PC-3 (cell line): ENCODE measurements at regions not wholly inside any gene's neighbourhood (a gene's known extent, or its start where the extent isn't known, plus 50 kb on each side); places are given as distances from the start of the nearest gene placed in this dataset.

ENCODE experiments used
- ATAC-seq: fragments of 200-7000 bp; cut with Tn5 transposase; 2 replicates; pipeline ENCODE4 v1.9.1; 2020; ENCODE audit warnings: mild to moderate bottlenecking, moderate library complexity
- BruUV-seq: library from RNA; stranded (reverse); fragments of 400-500 nt; replicated peaks from 2 replicates; lab custom pipeline; 2021; lab: Mats Ljungman, UMichigan
- CTCF ChIA-PET: fragments of 300-600 bp; sonication (Branson Sonifier 250); formaldehyde crosslinking; loops from one replicate; lab custom pipeline; 2022; ENCODE audit warnings: antibody characterized with exemption; lab: Charles Lee
- POLR2A ChIA-PET: fragments of 300-600 bp; sonication (Branson Sonifier 250); formaldehyde crosslinking; loops from one replicate; lab custom pipeline; 2022; ENCODE audit warnings: antibody characterized with exemption; ENCODE audit not compliant: unreplicated experiment; lab: Charles Lee
- DNase-seq: peaks from one replicate; pipeline ENCODE4 v3.0.0-alpha.2; 2015
- H2AFZ ChIP-seq: fragments of 300-600 bp; sonication (generic); 2 replicates; pipeline ENCODE4 v1.6.0; 2016; ENCODE audit warnings: antibody characterized with exemption, low read length
- H3F3A ChIP-seq: fragments of 300-600 bp; sonication (generic); one replicate; pipeline ENCODE4 v1.6.0; 2017; ENCODE audit warnings: antibody characterized with exemption, low read length, control low read depth, mild to moderate bottlenecking; ENCODE audit not compliant: unreplicated experiment
- H3K27ac ChIP-seq: fragments of 300-600 bp; sonication (generic); 2 replicates; pipeline ENCODE4 v1.5.1; 2016; ENCODE audit warnings: mild to moderate bottlenecking, low read length
- H3K27me3 ChIP-seq: fragments of 300-600 bp; sonication (generic); 2 replicates; pipeline ENCODE4 v1.6.1; 2016; ENCODE audit warnings: low read length, mixed read lengths
- H3K36me3 ChIP-seq: fragments of 300-600 bp; sonication (generic); 2 replicates; pipeline ENCODE4 v1.6.1; 2016; ENCODE audit warnings: low read depth, mixed run types, low read length, mixed read lengths
- H3K4me1 ChIP-seq: fragments of 300-600 bp; sonication (generic); 2 replicates; pipeline ENCODE4 v1.5.1; 2016; ENCODE audit warnings: low read length; ENCODE audit not compliant: insufficient read depth
- H3K4me2 ChIP-seq: fragments of 300-600 bp; sonication (generic); 2 replicates; pipeline ENCODE4 v1.6.0; 2016; ENCODE audit warnings: low read length
- H3K4me3 ChIP-seq: fragments of 300-600 bp; sonication (generic); 2 replicates; pipeline ENCODE4 v1.5.1; 2016; ENCODE audit warnings: mild to moderate bottlenecking, low read length, mixed read lengths
- H3K79me2 ChIP-seq: fragments of 300-600 bp; sonication (generic); 2 replicates; pipeline ENCODE4 v1.6.1; 2017; ENCODE audit warnings: low read length, mixed read lengths
- H3K9ac ChIP-seq: fragments of 300-600 bp; sonication (generic); 2 replicates; pipeline ENCODE4 v1.6.0; 2016; ENCODE audit warnings: mild to moderate bottlenecking, low read length
- H3K9me2 ChIP-seq: fragments of 300-600 bp; sonication (generic); replicated peaks from 2 replicates; pipeline ENCODE4 v1.6.1; 2016; ENCODE audit warnings: mixed run types, low read length, mixed read lengths
- H3K9me3 ChIP-seq: fragments of 300-600 bp; sonication (generic); 2 replicates; pipeline ENCODE4 v1.6.1; 2016; ENCODE audit warnings: low read length, mixed read lengths
- H4K20me1 ChIP-seq: fragments of 300-600 bp; sonication (generic); 2 replicates; pipeline ENCODE4 v1.6.1; 2016; ENCODE audit warnings: low read length, mixed read lengths
- EZH2 ChIP-seq: fragments of 300-600 bp; sonication (generic); IDR thresholded peaks from one replicate; pipeline ENCODE4 v1.6.1; 2017; ENCODE audit warnings: antibody characterized with exemption, mild to moderate bottlenecking, low read length; ENCODE audit not compliant: unreplicated experiment
- EZH2phosphoT487 ChIP-seq: fragments of 300-600 bp; sonication (generic); IDR thresholded peaks from 2 replicates; pipeline ENCODE4 v1.6.1; 2018; ENCODE audit warnings: mild to moderate bottlenecking, antibody characterized with exemption, low read length, borderline replicate concordance
- intact Hi-C: fragments of 100-400 bp; cut with micrococcal nuclease; formaldehyde crosslinking; loops from 2 replicates; pipeline ENCODE4 v1.9.0; 2023
- TF ChIP-seq, protein P1 (sequence below): fragments of 300-600 bp; sonication (generic); conservative IDR thresholded peaks from 2 replicates; pipeline ENCODE4 v1.5.1; 2017; ENCODE audit warnings: antibody characterized with exemption, low read depth, mild to moderate bottlenecking, low read length

DNA sequence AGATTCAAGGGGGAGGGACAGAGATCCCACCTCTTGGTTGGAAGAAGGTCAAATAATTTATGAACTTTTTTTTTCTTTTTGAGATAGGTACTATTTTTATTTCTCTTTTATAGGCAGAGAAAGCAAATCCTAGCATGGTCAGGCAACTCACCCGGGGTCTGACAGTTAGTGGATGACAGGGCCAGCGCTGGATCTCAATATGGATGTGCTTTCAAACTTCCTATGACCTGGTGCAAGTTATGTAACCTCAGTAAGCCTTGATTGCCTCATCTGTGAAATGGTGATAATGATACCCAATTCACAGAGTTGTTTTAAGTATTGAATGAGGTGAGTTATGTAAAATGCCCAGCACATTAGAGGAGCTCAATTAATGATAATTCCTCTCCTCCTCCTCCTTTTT, 86.8 kb upstream of the MEF2A start:
- Histone ChIP-seq H3K9me3 (no peaks in the 10 kb centered on the region), H3K27me3 (no peaks in the 10 kb centered on the region), H3K4me3 (no peak overlapping the region), H3K79me2 (no peaks in the 10 kb centered on the region), H3K9me2 (no peaks in the 10 kb centered on the region), H3K27ac (no peak overlapping the region), H3K9ac (no peak overlapping the region), H4K20me1 (no peaks in the 10 kb centered on the region), H3F3A (peaks cover 8% of the 10 kb centered on the region), H2AFZ (no peak overlapping the region), H3K36me3 (no peaks in the 10 kb centered on the region), H3K4me1 (peaks cover 27% of the 10 kb centered on the region), H3K4me2 (no peak overlapping the region)
- TF ChIP-seq, protein P1, sequence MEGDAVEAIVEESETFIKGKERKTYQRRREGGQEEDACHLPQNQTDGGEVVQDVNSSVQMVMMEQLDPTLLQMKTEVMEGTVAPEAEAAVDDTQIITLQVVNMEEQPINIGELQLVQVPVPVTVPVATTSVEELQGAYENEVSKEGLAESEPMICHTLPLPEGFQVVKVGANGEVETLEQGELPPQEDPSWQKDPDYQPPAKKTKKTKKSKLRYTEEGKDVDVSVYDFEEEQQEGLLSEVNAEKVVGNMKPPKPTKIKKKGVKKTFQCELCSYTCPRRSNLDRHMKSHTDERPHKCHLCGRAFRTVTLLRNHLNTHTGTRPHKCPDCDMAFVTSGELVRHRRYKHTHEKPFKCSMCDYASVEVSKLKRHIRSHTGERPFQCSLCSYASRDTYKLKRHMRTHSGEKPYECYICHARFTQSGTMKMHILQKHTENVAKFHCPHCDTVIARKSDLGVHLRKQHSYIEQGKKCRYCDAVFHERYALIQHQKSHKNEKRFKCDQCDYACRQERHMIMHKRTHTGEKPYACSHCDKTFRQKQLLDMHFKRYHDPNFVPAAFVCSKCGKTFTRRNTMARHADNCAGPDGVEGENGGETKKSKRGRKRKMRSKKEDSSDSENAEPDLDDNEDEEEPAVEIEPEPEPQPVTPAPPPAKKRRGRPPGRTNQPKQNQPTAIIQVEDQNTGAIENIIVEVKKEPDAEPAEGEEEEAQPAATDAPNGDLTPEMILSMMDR: no peak
- TF ChIP-seq EZH2phosphoT487 (no peak), EZH2 (no peak)
- no TSS peak for BruUV-seq
- intact Hi-C loops: no loop called here
- DNase-seq (no peak), ATAC-seq (no peak)
- POLR2A ChIA-PET: no interaction called here
- CTCF ChIA-PET: no interaction called here

DNA sequence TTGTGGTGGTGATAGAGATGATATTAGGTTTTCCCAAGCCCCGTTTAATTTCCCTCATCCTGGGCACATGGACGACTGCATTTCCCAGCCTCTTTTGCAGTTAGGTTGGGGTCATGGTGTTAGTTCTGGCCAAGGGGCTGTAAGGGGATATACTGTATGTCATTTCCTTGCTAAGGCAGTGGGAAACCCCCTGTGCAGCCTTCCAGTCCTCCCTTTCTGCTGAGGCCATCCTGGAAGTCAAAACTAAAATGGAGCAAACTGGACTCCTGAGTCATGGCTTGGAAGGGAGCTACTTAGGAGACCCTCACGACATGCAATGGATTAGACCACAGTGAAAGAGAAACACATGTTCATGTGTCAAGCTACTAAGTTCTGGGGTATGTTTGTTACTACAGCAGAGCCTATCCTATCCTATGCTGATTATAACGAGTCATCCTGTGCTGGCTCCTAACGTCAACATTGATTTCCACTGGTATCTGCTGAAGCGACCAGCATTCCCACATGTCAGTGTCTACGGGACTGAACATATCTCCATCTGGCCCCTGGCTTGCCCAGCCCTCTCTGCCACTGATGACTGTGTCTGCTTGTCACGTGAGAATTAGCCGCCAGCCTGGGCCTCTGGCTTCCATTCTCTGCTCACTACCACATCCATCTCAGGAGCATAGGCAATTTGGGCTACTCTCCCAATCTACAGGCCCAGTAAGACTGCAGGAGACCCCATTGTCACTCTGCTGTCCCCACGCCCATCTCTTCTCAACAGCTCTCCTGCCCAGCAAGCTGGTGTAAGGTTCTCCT, 85.6 kb upstream of the MEF2A start:
- ATAC-seq: no peak
- Histone ChIP-seq H3K4me1 (peaks cover 25% of the 10 kb centered on the region), H3K9me3 (no peaks in the 10 kb centered on the region), H3K9ac (no peak overlapping the region), H3K36me3 (no peaks in the 10 kb centered on the region), H3K4me3 (no peak overlapping the region), H3K4me2 (no peak overlapping the region), H3K27ac (no peak overlapping the region), H3K27me3 (no peaks in the 10 kb centered on the region), H4K20me1 (no peaks in the 10 kb centered on the region), H3K79me2 (no peaks in the 10 kb centered on the region), H3K9me2 (no peaks in the 10 kb centered on the region), H3F3A (peaks cover 8% of the 10 kb centered on the region), H2AFZ (no peak overlapping the region)
- no peak for TF ChIP-seq EZH2
- TF ChIP-seq, protein P1: no peak
- no peak for TF ChIP-seq EZH2phosphoT487
- intact Hi-C loops: no loop called here
- POLR2A ChIA-PET: no interaction called here
- CTCF ChIA-PET: interaction anchor here (0.6 kb wide), 1 partner anchor 207 kb away, joined by 3 read pairs; no protein-coding TSS in a partner anchor
- peak; percentile 18 for DNase-seq
- BruUV-seq: no TSS peak

DNA sequence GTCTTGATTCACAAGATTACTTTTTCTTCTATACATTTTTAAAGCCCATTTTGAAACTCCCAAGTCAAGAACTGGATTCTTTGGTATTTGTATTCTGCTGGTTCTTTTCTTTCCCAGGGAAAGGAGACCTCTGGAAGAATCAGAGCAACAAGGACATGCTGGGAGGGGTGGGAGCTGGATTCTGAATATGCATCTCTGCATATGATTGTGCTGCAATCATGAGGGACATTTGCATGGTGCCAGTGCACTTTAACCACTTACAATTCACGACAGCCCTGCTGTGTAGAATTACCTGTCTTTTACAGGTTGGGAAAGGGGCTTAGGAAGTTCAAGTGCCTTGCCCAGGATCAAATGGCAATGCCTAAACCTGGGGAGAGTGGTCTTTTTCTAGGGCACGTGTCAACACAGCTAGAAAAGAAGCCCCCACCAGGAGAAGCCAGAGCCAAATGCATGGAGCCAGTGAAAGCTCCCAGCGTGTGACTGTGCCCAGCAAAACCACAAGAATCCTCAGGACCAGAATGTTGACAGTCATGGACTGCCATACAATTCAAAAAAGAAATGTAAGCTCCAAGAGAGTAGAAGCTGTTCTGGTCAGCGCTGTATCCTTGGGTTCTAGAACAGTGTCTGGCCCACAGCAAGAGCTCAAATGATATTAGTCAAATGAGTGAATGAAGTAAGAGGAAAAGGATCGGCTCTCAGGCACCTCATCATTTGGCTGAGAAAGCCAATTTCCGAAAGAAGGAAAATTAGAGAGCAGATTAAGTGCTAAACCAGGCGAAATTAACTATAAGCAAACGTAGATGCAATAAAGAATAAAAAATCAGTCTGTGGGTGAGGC, 84.5 kb upstream of the MEF2A start:
- CTCF ChIA-PET: no interaction called here

More for the DNA sequence above, 84.5 kb upstream of the MEF2A start:
- peaks cover 19% of the 10 kb centered on the region for H3K4me1 ChIP-seq
- no peaks in the 10 kb centered on the region for H4K20me1 ChIP-seq
- no peaks in the 10 kb centered on the region for H3K9me3 ChIP-seq
- no peak overlapping the region for H3K27ac ChIP-seq
- H3K4me2 ChIP-seq: no peak overlapping the region
- no peak overlapping the region for H2AFZ ChIP-seq
- POLR2A ChIA-PET: no interaction called here
- no peaks in the 10 kb centered on the region for H3K79me2 ChIP-seq
- no peaks in the 10 kb centered on the region for H3K9me2 ChIP-seq
- peaks cover 8% of the 10 kb centered on the region for H3F3A ChIP-seq
- BruUV-seq: no TSS peak
- intact Hi-C loops: no loop called here
- H3K4me3 ChIP-seq: no peak overlapping the region
- no peak for ATAC-seq
- no peak for DNase-seq
- no peak overlapping the region for H3K9ac ChIP-seq
- TF ChIP-seq EZH2: no peak
- TF ChIP-seq EZH2phosphoT487: no peak
- TF ChIP-seq, protein P1: no peak
- no peaks in the 10 kb centered on the region for H3K27me3 ChIP-seq
- H3K36me3 ChIP-seq: no peaks in the 10 kb centered on the region
